ENCODE measurements at regions not wholly inside any gene's neighbourhood (a gene's known extent, or its start where the extent isn't known, plus 50 kb on each side); places are given as distances from the start of the nearest gene placed in this dataset.

DNA sequence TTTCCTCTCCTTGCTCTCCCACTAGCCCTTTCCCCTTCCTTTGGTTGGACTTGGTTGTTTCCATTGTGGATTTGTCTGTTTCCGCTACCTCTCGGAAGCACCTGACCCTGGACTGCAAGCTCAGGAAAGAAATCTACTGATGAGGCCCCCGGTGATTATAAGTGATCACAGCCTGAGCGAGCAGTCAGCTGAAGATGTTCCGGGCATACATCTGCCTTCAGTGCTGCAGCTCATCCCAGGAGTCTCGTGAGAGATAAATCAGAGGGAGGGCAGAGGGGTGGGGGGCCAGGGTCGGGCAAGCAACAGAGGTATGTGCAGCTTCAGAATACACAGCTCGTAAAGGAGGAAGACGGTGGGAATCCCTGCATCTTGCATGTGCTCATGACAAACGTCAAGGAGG, 102.1 kb downstream of the MRPL46 start:
- TF ChIP-seq EZH2 (IDR thresholded peaks at IDR 0.05; ENCODE audit: low read depth, unreplicated experiment) (no peak), REST (IDR thresholded peaks at IDR 0.05; ENCODE audit: unreplicated experiment) (no peak), JUNB (IDR thresholded peaks at IDR 0.05; ENCODE audit: unreplicated experiment) (no peak), ZNF114 (CRISPR knock-in tag; IDR thresholded peaks at IDR 0.05) (no peak), POLR2AphosphoS5 (IDR thresholded peaks at IDR 0.05; ENCODE audit: low read depth) (no peak), STAT1 (IDR thresholded peaks at IDR 0.05; ENCODE audit: unreplicated experiment) (no peak), EZH2phosphoT487 (IDR thresholded peaks at IDR 0.05; ENCODE audit: unreplicated experiment) (no peak)
- TF ChIP-seq, protein P1, sequence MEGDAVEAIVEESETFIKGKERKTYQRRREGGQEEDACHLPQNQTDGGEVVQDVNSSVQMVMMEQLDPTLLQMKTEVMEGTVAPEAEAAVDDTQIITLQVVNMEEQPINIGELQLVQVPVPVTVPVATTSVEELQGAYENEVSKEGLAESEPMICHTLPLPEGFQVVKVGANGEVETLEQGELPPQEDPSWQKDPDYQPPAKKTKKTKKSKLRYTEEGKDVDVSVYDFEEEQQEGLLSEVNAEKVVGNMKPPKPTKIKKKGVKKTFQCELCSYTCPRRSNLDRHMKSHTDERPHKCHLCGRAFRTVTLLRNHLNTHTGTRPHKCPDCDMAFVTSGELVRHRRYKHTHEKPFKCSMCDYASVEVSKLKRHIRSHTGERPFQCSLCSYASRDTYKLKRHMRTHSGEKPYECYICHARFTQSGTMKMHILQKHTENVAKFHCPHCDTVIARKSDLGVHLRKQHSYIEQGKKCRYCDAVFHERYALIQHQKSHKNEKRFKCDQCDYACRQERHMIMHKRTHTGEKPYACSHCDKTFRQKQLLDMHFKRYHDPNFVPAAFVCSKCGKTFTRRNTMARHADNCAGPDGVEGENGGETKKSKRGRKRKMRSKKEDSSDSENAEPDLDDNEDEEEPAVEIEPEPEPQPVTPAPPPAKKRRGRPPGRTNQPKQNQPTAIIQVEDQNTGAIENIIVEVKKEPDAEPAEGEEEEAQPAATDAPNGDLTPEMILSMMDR (conservative IDR thresholded peaks at IDR 0.05; ENCODE audit: low read depth in 2 of 2) = no peak
- TF ChIP-seq, protein P2, sequence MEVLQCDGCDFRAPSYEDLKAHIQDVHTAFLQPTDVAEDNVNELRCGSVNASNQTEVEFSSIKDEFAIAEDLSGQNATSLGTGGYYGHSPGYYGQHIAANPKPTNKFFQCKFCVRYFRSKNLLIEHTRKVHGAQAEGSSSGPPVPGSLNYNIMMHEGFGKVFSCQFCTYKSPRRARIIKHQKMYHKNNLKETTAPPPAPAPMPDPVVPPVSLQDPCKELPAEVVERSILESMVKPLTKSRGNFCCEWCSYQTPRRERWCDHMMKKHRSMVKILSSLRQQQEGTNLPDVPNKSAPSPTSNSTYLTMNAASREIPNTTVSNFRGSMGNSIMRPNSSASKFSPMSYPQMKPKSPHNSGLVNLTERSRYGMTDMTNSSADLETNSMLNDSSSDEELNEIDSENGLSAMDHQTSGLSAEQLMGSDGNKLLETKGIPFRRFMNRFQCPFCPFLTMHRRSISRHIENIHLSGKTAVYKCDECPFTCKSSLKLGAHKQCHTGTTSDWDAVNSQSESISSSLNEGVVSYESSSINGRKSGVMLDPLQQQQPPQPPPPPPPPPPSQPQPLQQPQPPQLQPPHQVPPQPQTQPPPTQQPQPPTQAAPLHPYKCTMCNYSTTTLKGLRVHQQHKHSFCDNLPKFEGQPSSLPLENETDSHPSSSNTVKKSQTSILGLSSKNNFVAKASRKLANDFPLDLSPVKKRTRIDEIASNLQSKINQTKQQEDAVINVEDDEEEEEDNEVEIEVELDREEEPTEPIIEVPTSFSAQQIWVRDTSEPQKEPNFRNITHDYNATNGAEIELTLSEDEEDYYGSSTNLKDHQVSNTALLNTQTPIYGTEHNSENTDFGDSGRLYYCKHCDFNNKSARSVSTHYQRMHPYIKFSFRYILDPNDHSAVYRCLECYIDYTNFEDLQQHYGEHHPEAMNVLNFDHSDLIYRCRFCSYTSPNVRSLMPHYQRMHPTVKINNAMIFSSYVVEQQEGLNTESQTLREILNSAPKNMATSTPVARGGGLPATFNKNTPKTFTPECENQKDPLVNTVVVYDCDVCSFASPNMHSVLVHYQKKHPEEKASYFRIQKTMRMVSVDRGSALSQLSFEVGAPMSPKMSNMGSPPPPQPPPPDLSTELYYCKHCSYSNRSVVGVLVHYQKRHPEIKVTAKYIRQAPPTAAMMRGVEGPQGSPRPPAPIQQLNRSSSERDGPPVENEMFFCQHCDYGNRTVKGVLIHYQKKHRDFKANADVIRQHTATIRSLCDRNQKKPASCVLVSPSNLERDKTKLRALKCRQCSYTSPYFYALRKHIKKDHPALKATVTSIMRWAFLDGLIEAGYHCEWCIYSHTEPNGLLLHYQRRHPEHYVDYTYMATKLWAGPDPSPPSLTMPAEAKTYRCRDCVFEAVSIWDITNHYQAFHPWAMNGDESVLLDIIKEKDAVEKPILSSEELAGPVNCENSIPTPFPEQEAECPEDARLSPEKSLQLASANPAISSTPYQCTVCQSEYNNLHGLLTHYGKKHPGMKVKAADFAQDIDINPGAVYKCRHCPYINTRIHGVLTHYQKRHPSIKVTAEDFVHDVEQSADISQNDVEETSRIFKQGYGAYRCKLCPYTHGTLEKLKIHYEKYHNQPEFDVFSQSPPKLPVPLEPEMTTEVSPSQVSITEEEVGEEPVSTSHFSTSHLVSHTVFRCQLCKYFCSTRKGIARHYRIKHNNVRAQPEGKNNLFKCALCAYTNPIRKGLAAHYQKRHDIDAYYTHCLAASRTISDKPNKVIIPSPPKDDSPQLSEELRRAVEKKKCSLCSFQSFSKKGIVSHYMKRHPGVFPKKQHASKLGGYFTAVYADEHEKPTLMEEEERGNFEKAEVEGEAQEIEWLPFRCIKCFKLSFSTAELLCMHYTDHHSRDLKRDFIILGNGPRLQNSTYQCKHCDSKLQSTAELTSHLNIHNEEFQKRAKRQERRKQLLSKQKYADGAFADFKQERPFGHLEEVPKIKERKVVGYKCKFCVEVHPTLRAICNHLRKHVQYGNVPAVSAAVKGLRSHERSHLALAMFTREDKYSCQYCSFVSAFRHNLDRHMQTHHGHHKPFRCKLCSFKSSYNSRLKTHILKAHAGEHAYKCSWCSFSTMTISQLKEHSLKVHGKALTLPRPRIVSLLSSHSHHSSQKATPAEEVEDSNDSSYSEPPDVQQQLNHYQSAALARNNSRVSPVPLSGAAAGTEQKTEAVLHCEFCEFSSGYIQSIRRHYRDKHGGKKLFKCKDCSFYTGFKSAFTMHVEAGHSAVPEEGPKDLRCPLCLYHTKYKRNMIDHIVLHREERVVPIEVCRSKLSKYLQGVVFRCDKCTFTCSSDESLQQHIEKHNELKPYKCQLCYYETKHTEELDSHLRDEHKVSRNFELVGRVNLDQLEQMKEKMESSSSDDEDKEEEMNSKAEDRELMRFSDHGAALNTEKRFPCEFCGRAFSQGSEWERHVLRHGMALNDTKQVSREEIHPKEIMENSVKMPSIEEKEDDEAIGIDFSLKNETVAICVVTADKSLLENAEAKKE (CRISPR knock-in tag; IDR thresholded peaks at IDR 0.05) = no peak
